NCI-H1436 (cell line): ENCODE measurements at regions not wholly inside any gene's neighbourhood (a gene's known extent, or its start where the extent isn't known, plus 50 kb on each side); places are given as distances from the start of the nearest gene placed in this dataset.
"Not testable (repeated sequence)": the region's sequence is repeated elsewhere in the genome, so short reads cannot be mapped to it uniquely, and the experiment has no call there.

Source experiments
- DNase-seq: peaks from one replicate; lab custom pipeline; 2025; lab: John Stamatoyannopoulos, UW

GRCh38 chr12:90502070-90502469 lies 452.9 kb downstream of the CCER1 start:
- no peak for DNase-seq

GRCh38 chr12:90501412-90501811 lies 453.6 kb downstream of the CCER1 start:
- no peak for DNase-seq

- no peak for DNase-seq
Observed at GRCh38 chr12:90499795-90500194, 455.2 kb downstream of the CCER1 start.

- no peak for DNase-seq
Observed at GRCh38 chr12:90497923-90498545, 456.9 kb downstream of the CCER1 start.

- DNase-seq = no peak
Observed at GRCh38 chr12:90490355-90490754, 464.6 kb downstream of the CCER1 start.

GRCh38 chr12:90489141-90489540 lies 465.8 kb downstream of the CCER1 start:
- no peak for DNase-seq

GRCh38 chr12:90485560-90485959 lies 469.4 kb downstream of the CCER1 start:
- no peak for DNase-seq

GRCh38 chr12:90484094-90484493 lies 470.9 kb downstream of the CCER1 start:
- no peak for DNase-seq

GRCh38 chr12:90481748-90482147 lies 473.2 kb downstream of the CCER1 start:
- DNase-seq = no peak

GRCh38 chr12:90479237-90479636 lies 475.7 kb downstream of the CCER1 start:
- no peak for DNase-seq

- DNase-seq = no peak
Observed at GRCh38 chr12:90473831-90474230, 481.1 kb downstream of the CCER1 start.

- DNase-seq = no peak
Observed at GRCh38 chr12:90460681-90461080, 494.3 kb downstream of the CCER1 start.

- no peak for DNase-seq
Observed at GRCh38 chr12:90456248-90456647, 498.7 kb downstream of the CCER1 start.

GRCh38 chr12:90455756-90456155 lies 499.2 kb downstream of the CCER1 start:
- DNase-seq = no peak

- no peak for DNase-seq
Observed at GRCh38 chr12:90449611-90450010, 505.4 kb downstream of the CCER1 start.

- not testable (repeated sequence) for DNase-seq
Observed at GRCh38 chr12:90443466-90443865, 511.5 kb downstream of the CCER1 start.

GRCh38 chr12:90441431-90441830 lies 513.5 kb downstream of the CCER1 start:
- DNase-seq = no peak

GRCh38 chr12:90428881-90429280 lies 526.1 kb downstream of the CCER1 start:
- no peak for DNase-seq

GRCh38 chr12:90428465-90428864 lies 526.5 kb downstream of the CCER1 start:
- no peak for DNase-seq

- no peak for DNase-seq
Observed at GRCh38 chr12:90423965-90424364, 531.0 kb downstream of the CCER1 start.

- no peak for DNase-seq
Observed at GRCh38 chr12:90410962-90411361, 544.0 kb downstream of the CCER1 start.

- no peak for DNase-seq
Observed at GRCh38 chr12:90407841-90408240, 547.1 kb downstream of the CCER1 start.

- no peak for DNase-seq
Observed at GRCh38 chr12:90404071-90404470, 550.9 kb downstream of the CCER1 start.

- DNase-seq = no peak
Observed at GRCh38 chr12:90401185-90401584, 553.8 kb downstream of the CCER1 start.

GRCh38 chr12:90399357-90399756 lies 555.6 kb downstream of the CCER1 start:
- no peak for DNase-seq
